ENCODE measurements at regions not wholly inside any gene's neighbourhood (a gene's known extent, or its start where the extent isn't known, plus 50 kb on each side); places are given as distances from the start of the nearest gene placed in this dataset.

DNA sequence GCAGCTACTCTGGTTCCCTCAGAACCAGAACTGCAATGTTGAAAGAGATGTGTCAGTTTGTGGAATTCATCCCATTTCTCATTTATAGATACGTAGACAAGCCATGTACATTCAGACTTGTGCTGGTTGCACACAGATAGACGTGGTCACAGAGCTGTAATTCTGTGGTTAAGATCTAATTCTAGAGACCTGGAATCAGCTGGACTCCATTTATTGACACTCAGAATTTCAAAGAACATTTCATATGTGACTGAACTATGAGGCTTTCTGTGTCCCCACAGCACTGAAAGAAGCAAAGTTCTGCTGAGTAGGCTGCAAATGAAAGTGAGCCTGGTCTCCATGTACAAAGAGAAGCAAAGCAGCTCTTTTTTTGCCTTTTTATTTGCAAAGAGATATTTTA is 220.2 kb upstream of the NAV3 start:
- BruUV-seq (replicated peaks) = no TSS peak
- Histone ChIP-seq H3K4me1 (ENCODE audit: control insufficient read depth, insufficient read depth, low read length) (no peaks in the 10 kb centered on the region), H3K27ac (ENCODE audit: control insufficient read depth, insufficient read depth) (no peak overlapping the region), H3K9ac (ENCODE audit: control insufficient read depth, insufficient read depth, low read length) (no peak overlapping the region), H3K9me3 (replicated peaks; ENCODE audit: control insufficient read depth, insufficient read depth, low read length) (no peaks in the 10 kb centered on the region), H3K36me3 (ENCODE audit: control insufficient read depth in 2 of 2, insufficient read depth in 2 of 2, low read length in 1 of 2) (no peaks in the 10 kb centered on the region), H3K27me3 (replicated peaks in 1 of 2; ENCODE audit: control insufficient read depth in 2 of 2, insufficient read depth in 2 of 2, low read length in 1 of 2) (no peaks in the 10 kb centered on the region), H3K4me2 (ENCODE audit: control insufficient read depth, insufficient read depth) (no peak overlapping the region), H3K4me3 (no peak overlapping the region), H2AFZ (ENCODE audit: control insufficient read depth, low read depth, low read length) (no peak overlapping the region), H3K79me2 (ENCODE audit: control insufficient read depth, insufficient read depth, low read length) (no peaks in the 10 kb centered on the region), H4K20me1 (ENCODE audit: control insufficient read depth, insufficient read depth) (no peaks in the 10 kb centered on the region)
- intact Hi-C loops (cut with micrococcal nuclease; ENCODE audit: unreplicated experiment) = no loop called here
- no peak for ATAC-seq
- DNase-seq (ENCODE audit: low read depth, low spot score) = no peak
- RAD21 ChIA-PET (ENCODE audit: unreplicated experiment) = no interaction called here
- 15% methylated on average over 2 of the region's 2 CpGs for WGBS (ENCODE audit: insufficient coverage, insufficient replicate concordance, low lambda C conversion rate, missing lambda C conversion rate)
- POLR2A ChIA-PET = no interaction called here
- in situ Hi-C loops (cut with MboI) = no loop called here
- FAIRE-seq = no peak
- CTCF ChIA-PET = interaction anchor here (1.2 kb wide), 1 partner anchor 14 kb away, joined by 3 read pairs; no protein-coding TSS in a partner anchor
- SMC1A ChIA-PET (ENCODE audit: uncharacterized antibody, unreplicated experiment) = no interaction called here
- TF ChIP-seq NFYA (IDR thresholded peaks at IDR 0.05; ENCODE audit: borderline replicate concordance, low read depth, low read length) = no peak
- TF ChIP-seq, protein P1, sequence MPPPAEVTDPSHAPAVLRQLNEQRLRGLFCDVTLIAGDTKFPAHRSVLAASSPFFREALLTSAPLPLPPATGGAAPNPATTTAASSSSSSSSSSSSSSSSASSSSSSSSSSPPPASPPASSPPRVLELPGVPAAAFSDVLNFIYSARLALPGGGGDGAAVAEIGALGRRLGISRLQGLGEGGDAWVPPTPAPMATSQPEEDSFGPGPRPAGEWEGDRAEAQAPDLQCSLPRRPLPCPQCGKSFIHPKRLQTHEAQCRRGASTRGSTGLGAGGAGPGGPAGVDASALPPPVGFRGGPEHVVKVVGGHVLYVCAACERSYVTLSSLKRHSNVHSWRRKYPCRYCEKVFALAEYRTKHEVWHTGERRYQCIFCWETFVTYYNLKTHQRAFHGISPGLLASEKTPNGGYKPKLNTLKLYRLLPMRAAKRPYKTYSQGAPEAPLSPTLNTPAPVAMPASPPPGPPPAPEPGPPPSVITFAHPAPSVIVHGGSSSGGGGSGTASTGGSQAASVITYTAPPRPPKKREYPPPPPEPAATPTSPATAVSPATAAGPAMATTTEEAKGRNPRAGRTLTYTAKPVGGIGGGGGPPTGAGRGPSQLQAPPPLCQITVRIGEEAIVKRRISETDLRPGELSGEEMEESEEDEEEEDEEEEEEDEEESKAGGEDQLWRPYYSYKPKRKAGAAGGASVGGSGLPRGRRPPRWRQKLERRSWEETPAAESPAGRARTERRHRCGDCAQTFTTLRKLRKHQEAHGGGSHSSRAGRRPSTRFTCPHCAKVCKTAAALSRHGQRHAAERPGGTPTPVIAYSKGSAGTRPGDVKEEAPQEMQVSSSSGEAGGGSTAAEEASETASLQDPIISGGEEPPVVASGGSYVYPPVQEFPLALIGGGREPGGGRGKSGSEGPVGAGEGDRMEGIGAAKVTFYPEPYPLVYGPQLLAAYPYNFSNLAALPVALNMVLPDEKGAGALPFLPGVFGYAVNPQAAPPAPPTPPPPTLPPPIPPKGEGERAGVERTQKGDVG (CRISPR knock-in tag; IDR thresholded peaks at IDR 0.05) = no peak
- TF ChIP-seq, protein P2, sequence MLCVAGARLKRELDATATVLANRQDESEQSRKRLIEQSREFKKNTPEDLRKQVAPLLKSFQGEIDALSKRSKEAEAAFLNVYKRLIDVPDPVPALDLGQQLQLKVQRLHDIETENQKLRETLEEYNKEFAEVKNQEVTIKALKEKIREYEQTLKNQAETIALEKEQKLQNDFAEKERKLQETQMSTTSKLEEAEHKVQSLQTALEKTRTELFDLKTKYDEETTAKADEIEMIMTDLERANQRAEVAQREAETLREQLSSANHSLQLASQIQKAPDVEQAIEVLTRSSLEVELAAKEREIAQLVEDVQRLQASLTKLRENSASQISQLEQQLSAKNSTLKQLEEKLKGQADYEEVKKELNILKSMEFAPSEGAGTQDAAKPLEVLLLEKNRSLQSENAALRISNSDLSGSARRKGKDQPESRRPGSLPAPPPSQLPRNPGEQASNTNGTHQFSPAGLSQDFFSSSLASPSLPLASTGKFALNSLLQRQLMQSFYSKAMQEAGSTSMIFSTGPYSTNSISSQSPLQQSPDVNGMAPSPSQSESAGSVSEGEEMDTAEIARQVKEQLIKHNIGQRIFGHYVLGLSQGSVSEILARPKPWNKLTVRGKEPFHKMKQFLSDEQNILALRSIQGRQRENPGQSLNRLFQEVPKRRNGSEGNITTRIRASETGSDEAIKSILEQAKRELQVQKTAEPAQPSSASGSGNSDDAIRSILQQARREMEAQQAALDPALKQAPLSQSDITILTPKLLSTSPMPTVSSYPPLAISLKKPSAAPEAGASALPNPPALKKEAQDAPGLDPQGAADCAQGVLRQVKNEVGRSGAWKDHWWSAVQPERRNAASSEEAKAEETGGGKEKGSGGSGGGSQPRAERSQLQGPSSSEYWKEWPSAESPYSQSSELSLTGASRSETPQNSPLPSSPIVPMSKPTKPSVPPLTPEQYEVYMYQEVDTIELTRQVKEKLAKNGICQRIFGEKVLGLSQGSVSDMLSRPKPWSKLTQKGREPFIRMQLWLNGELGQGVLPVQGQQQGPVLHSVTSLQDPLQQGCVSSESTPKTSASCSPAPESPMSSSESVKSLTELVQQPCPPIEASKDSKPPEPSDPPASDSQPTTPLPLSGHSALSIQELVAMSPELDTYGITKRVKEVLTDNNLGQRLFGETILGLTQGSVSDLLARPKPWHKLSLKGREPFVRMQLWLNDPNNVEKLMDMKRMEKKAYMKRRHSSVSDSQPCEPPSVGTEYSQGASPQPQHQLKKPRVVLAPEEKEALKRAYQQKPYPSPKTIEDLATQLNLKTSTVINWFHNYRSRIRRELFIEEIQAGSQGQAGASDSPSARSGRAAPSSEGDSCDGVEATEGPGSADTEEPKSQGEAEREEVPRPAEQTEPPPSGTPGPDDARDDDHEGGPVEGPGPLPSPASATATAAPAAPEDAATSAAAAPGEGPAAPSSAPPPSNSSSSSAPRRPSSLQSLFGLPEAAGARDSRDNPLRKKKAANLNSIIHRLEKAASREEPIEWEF (IDR thresholded peaks at IDR 0.05; ENCODE audit: insufficient replicate concordance, low read depth, low read length) = no peak
- TF ChIP-seq STAT3 (IDR thresholded peaks at IDR 0.05; ENCODE audit: low read depth, low read length) = no peak
- TF ChIP-seq ZBED1 (IDR thresholded peaks at IDR 0.05; ENCODE audit: borderline replicate concordance) = no peak
- TF ChIP-seq, protein P3, sequence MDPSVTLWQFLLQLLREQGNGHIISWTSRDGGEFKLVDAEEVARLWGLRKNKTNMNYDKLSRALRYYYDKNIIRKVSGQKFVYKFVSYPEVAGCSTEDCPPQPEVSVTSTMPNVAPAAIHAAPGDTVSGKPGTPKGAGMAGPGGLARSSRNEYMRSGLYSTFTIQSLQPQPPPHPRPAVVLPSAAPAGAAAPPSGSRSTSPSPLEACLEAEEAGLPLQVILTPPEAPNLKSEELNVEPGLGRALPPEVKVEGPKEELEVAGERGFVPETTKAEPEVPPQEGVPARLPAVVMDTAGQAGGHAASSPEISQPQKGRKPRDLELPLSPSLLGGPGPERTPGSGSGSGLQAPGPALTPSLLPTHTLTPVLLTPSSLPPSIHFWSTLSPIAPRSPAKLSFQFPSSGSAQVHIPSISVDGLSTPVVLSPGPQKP (IDR thresholded peaks at IDR 0.05; ENCODE audit: low read depth, low read length) = no peak
- TF ChIP-seq ZNF622 (IDR thresholded peaks at IDR 0.05) = no peak
- no peak for TF ChIP-seq DPF2 (IDR thresholded peaks at IDR 0.05)
- no peak for TF ChIP-seq TCF7 (IDR thresholded peaks at IDR 0.05; ENCODE audit: borderline replicate concordance)
- no peak for TF ChIP-seq GABPA (IDR thresholded peaks at IDR 0.05; ENCODE audit: low read depth)
- no peak for TF ChIP-seq CHD1 (IDR thresholded peaks at IDR 0.05; ENCODE audit: low read depth, low read length)
- no peak for TF ChIP-seq CBFB (IDR thresholded peaks at IDR 0.05; ENCODE audit: low read depth)
- TF ChIP-seq YY1 (IDR thresholded peaks at IDR 0.05; ENCODE audit: low read depth, low read length) = no peak
- TF ChIP-seq NRF1 (conservative IDR thresholded peaks at IDR 0.05; ENCODE audit: low read depth, low read length) = no peak
- TF ChIP-seq SREBF1 (IDR thresholded peaks at IDR 0.05; ENCODE audit: low read length) = no peak

Data from GM12878 (cell line).